ENCODE measurements at regions not wholly inside any gene's neighbourhood (a gene's known extent, or its start where the extent isn't known, plus 50 kb on each side); places are given as distances from the start of the nearest gene placed in this dataset.

- H3K27me3 Mint-ChIP-seq = no peaks in the 10 kb centered on the region
- intact Hi-C loops (cut with micrococcal nuclease) = no loop called here
- no peaks in the 10 kb centered on the region for H3K36me3 ChIP-seq (replicated peaks in 1 of 2; ENCODE audit: control extremely low read depth in 1 of 2, control insufficient read depth in 1 of 2, extremely low read depth in 1 of 2, insufficient read depth in 2 of 2, low read length in 1 of 2)
- no peak overlapping the region for H3K27ac Mint-ChIP-seq
- no peak overlapping the region for H3K9ac ChIP-seq (ENCODE audit: low read length)
- H2AFZ ChIP-seq (ENCODE audit: insufficient read depth, low read depth, low read length, poor library complexity, severe bottlenecking) = no peak overlapping the region
- no peaks in the 10 kb centered on the region for H4K20me1 ChIP-seq (ENCODE audit: control insufficient read depth, insufficient read depth, low read length, poor library complexity, severe bottlenecking)
- H3K27me3 ChIP-seq (replicated peaks in 1 of 4; ENCODE audit: control extremely low read depth in 1 of 4, control insufficient read depth in 3 of 4, insufficient read depth in 4 of 4, low read length in 3 of 4) = no peaks in the 10 kb centered on the region
- no peaks in the 10 kb centered on the region for H3K4me1 Mint-ChIP-seq
- H3K4me1 ChIP-seq (ENCODE audit: control insufficient read depth in 2 of 2, insufficient read depth in 2 of 2, low read length in 2 of 2) = no peaks in the 10 kb centered on the region
- no peak for ATAC-seq (ENCODE audit: low read depth)
- no peak for TF ChIP-seq EZH2 (IDR thresholded peaks at IDR 0.05; ENCODE audit: borderline replicate concordance, insufficient read depth, low read depth, low read length, poor library complexity, severe bottlenecking)
- no peak for TF ChIP-seq CTCF (IDR thresholded peaks at IDR 0.05)
- POLR2A ChIA-PET = no interaction called here
- WGBS (ENCODE audit: insufficient coverage) = no CpG with 5 or more reads among the region's 7 CpGs
- CTCF ChIA-PET = no interaction called here
- no peaks in the 10 kb centered on the region for H3K79me2 ChIP-seq (ENCODE audit: control insufficient read depth, insufficient read depth, low read length)
- no peaks in the 10 kb centered on the region for H3K9me3 Mint-ChIP-seq (ENCODE audit: insufficient read depth)
- no peak overlapping the region for H3K4me3 ChIP-seq (ENCODE audit: control extremely low read depth in 1 of 5, extremely low read depth in 1 of 5, insufficient read depth in 1 of 5, low read depth in 2 of 5, low read length in 4 of 5)
- no peak overlapping the region for H3K27ac ChIP-seq (ENCODE audit: low read length in 2 of 2)
- no peaks in the 10 kb centered on the region for H3K9me3 ChIP-seq (ENCODE audit: control extremely low read depth in 1 of 3, control insufficient read depth in 2 of 3, insufficient read depth in 1 of 3, low read length in 2 of 3)
- no peak overlapping the region for H3K4me3 Mint-ChIP-seq
- no peak for DNase-seq
- no peak overlapping the region for H3K4me2 ChIP-seq (replicated peaks; ENCODE audit: low read depth, low read length, poor library complexity, severe bottlenecking)
Measured at GRCh38 chrX:137748827-137749226, 182.9 kb downstream of the ZIC3 start.

- ATAC-seq (ENCODE audit: low read depth) (no peak), DNase-seq (no peak)
- Histone ChIP-seq H3K36me3 (replicated peaks in 1 of 2; ENCODE audit: control extremely low read depth in 1 of 2, control insufficient read depth in 1 of 2, extremely low read depth in 1 of 2, insufficient read depth in 2 of 2, low read length in 1 of 2) (no peaks in the 10 kb centered on the region), H3K4me3 (ENCODE audit: control extremely low read depth in 1 of 5, extremely low read depth in 1 of 5, insufficient read depth in 1 of 5, low read depth in 2 of 5, low read length in 4 of 5) (no peak overlapping the region), H3K4me2 (replicated peaks; ENCODE audit: low read depth, low read length, poor library complexity, severe bottlenecking) (no peak overlapping the region), H3K4me1 (ENCODE audit: control insufficient read depth in 2 of 2, insufficient read depth in 2 of 2, low read length in 2 of 2) (no peaks in the 10 kb centered on the region), H3K79me2 (ENCODE audit: control insufficient read depth, insufficient read depth, low read length) (no peaks in the 10 kb centered on the region), H3K9me3 (ENCODE audit: control extremely low read depth in 1 of 3, control insufficient read depth in 2 of 3, insufficient read depth in 1 of 3, low read length in 2 of 3) (no peaks in the 10 kb centered on the region), H3K9ac (ENCODE audit: low read length) (no peak overlapping the region), H4K20me1 (ENCODE audit: control insufficient read depth, insufficient read depth, low read length, poor library complexity, severe bottlenecking) (no peaks in the 10 kb centered on the region), H3K27ac (ENCODE audit: low read length in 2 of 2) (no peak overlapping the region), H2AFZ (ENCODE audit: insufficient read depth, low read depth, low read length, poor library complexity, severe bottlenecking) (no peak overlapping the region), H3K27me3 (replicated peaks in 1 of 4; ENCODE audit: control extremely low read depth in 1 of 4, control insufficient read depth in 3 of 4, insufficient read depth in 4 of 4, low read length in 3 of 4) (no peaks in the 10 kb centered on the region)
- no peaks in the 10 kb centered on the region for H3K27me3 Mint-ChIP-seq
- H3K4me3 Mint-ChIP-seq = no peak overlapping the region
- TF ChIP-seq CTCF (IDR thresholded peaks at IDR 0.05) (no peak), EZH2 (IDR thresholded peaks at IDR 0.05; ENCODE audit: borderline replicate concordance, insufficient read depth, low read depth, low read length, poor library complexity, severe bottlenecking) (no peak)
- no peak overlapping the region for H3K27ac Mint-ChIP-seq
- no CpG with 5 or more reads among the region's 3 CpGs for WGBS (ENCODE audit: insufficient coverage)
- intact Hi-C loops (cut with micrococcal nuclease) = no loop called here
- ChIA-PET CTCF (no interaction called here), POLR2A (no interaction called here)
- no peaks in the 10 kb centered on the region for H3K4me1 Mint-ChIP-seq
- no peaks in the 10 kb centered on the region for H3K9me3 Mint-ChIP-seq (ENCODE audit: insufficient read depth)
Measured at GRCh38 chrX:137749246-137749645, 183.3 kb downstream of the ZIC3 start.
